GM04504 (cell line): ENCODE measurements at regions not wholly inside any gene's neighbourhood (a gene's known extent, or its start where the extent isn't known, plus 50 kb on each side); places are given as distances from the start of the nearest gene placed in this dataset.
"Not testable (repeated sequence)": the region's sequence is repeated elsewhere in the genome, so short reads cannot be mapped to it uniquely, and the experiment has no call there.

ENCODE experiments used
- DNase-seq: peaks from one replicate; pipeline ENCODE4 v3.0.0-alpha.2; 2012; ENCODE audit warnings: low read depth

- DNase-seq, result no peak
Observed at GRCh38 chr6:134669485-134669884, 280.4 kb downstream of the ALDH8A1 start.

- DNase-seq, result no peak
Observed at GRCh38 chr6:134667111-134667510, 282.8 kb downstream of the ALDH8A1 start.

- DNase-seq, result no peak
Observed at GRCh38 chr6:134666125-134666524, 283.8 kb downstream of the ALDH8A1 start.

GRCh38 chr6:134665029-134665723 lies 284.7 kb downstream of the ALDH8A1 start:
- no peak for DNase-seq

- no peak for DNase-seq
Observed at GRCh38 chr6:134663800-134664535, 285.9 kb downstream of the ALDH8A1 start.

GRCh38 chr6:134663356-134663755 lies 286.5 kb downstream of the ALDH8A1 start:
- no peak for DNase-seq

GRCh38 chr6:134662077-134662700 lies 287.7 kb downstream of the ALDH8A1 start:
- no peak for DNase-seq

- DNase-seq, result not testable (repeated sequence)
Observed at GRCh38 chr6:134659885-134660284, 290.0 kb downstream of the ALDH8A1 start.

- DNase-seq, result no peak
Observed at GRCh38 chr6:134658596-134658995, 291.3 kb downstream of the ALDH8A1 start.

- DNase-seq, result no peak
Observed at GRCh38 chr6:134657751-134658527, 292.0 kb downstream of the ALDH8A1 start.

- no peak for DNase-seq
Observed at GRCh38 chr6:134657343-134657742, 292.6 kb downstream of the ALDH8A1 start.

GRCh38 chr6:134654751-134655150 lies 295.1 kb downstream of the ALDH8A1 start:
- DNase-seq, result no peak

- DNase-seq, result no peak
Observed at GRCh38 chr6:134651519-134651918, 298.4 kb downstream of the ALDH8A1 start.

- DNase-seq, result peak; percentile 24
Observed at GRCh38 chr6:134647861-134648260, 302.0 kb downstream of the ALDH8A1 start.

GRCh38 chr6:134642819-134643218 lies 307.1 kb downstream of the ALDH8A1 start:
- no peak for DNase-seq

GRCh38 chr6:134642279-134642678 lies 307.6 kb downstream of the ALDH8A1 start:
- DNase-seq, result no peak

- peak; percentile 88 for DNase-seq
Observed at GRCh38 chr6:134640975-134641429, 308.9 kb downstream of the ALDH8A1 start.

GRCh38 chr6:134640229-134640628 lies 309.7 kb downstream of the ALDH8A1 start:
- DNase-seq, result no peak

GRCh38 chr6:134637847-134638437 lies 312.0 kb downstream of the ALDH8A1 start:
- no peak for DNase-seq

GRCh38 chr6:134637282-134637681 lies 312.6 kb downstream of the ALDH8A1 start:
- DNase-seq, result no peak

- DNase-seq, result no peak
Observed at GRCh38 chr6:134636186-134636799, 313.6 kb downstream of the ALDH8A1 start.
